CD4-positive, alpha-beta memory T cell (primary cell): ENCODE measurements at regions not wholly inside any gene's neighbourhood (a gene's known extent, or its start where the extent isn't known, plus 50 kb on each side); places are given as distances from the start of the nearest gene placed in this dataset.

Experiments
- CTCF ChIA-PET: fragments of 350-600 bp; sonication (Branson Sonifier 250); formaldehyde crosslinking; loops from one replicate; lab custom pipeline; 2021; ENCODE audit warnings: inconsistent platforms; ENCODE audit not compliant: partially characterized antibody; lab: Charles Lee
- POLR2A ChIA-PET: fragments of 350-600 bp; sonication (Branson Sonifier 250); formaldehyde crosslinking; loops from one replicate; lab custom pipeline; 2021; ENCODE audit not compliant: partially characterized antibody; lab: Charles Lee
- DNase-seq, 5 donors: peaks; one replicate each; pipeline versions ENCODE4 v3.0.0 to v3.0.0-alpha.2; 2020 to 2022; ENCODE audit warnings: mixed read lengths in 1 of 5
- H3K27ac ChIP-seq: one replicate; pipeline ENCODE4 v1.7.0; 2013; ENCODE audit warnings: low read depth, low read length
- H3K27me3 ChIP-seq: 2 replicates; pipeline ENCODE4 v1.7.0; 2013; ENCODE audit warnings: mild to moderate bottlenecking, low read length, moderate library complexity; ENCODE audit not compliant: insufficient read depth
- H3K36me3 ChIP-seq: 2 replicates; pipeline ENCODE4 v1.7.0; 2013; ENCODE audit warnings: mild to moderate bottlenecking, low read length, moderate library complexity; ENCODE audit not compliant: insufficient read depth
- H3K4me1 ChIP-seq: 2 replicates; pipeline ENCODE4 v1.7.0; 2013; ENCODE audit warnings: mild to moderate bottlenecking, low read length, moderate library complexity; ENCODE audit not compliant: insufficient read depth
- H3K4me3 ChIP-seq, 2 donors: one replicate each; pipeline ENCODE4 v1.7.0; 2013; ENCODE audit warnings: low read length in 2 of 2, mild to moderate bottlenecking in 1 of 2
- H3K9me3 ChIP-seq, 2 donors: one replicate each; pipeline ENCODE4 v1.7.0; 2013; ENCODE audit warnings: low read length in 2 of 2, control low read depth in 1 of 2; ENCODE audit not compliant: control insufficient read depth in 1 of 2
- H3K27ac Mint-ChIP-seq, 7 donors: one replicate each; pipeline ENCODE4 v1.8.0; 2020 to 2021; ENCODE audit warnings: mixed read lengths in 7 of 7, mild to moderate bottlenecking in 6 of 7, inconsistent platforms in 3 of 7, moderate library complexity in 3 of 7
- H3K27me3 Mint-ChIP-seq, 2 donors: one replicate each; pipeline ENCODE4 v1.8.0; 2020 to 2021; ENCODE audit warnings: mixed read lengths in 2 of 2
- H3K36me3 Mint-ChIP-seq, 2 donors: one replicate each; pipeline ENCODE4 v1.8.0; 2020 to 2021; ENCODE audit warnings: mixed read lengths in 2 of 2, inconsistent platforms in 1 of 2, mild to moderate bottlenecking in 1 of 2
- H3K4me1 Mint-ChIP-seq, 4 donors: one replicate each; pipeline ENCODE4 v1.8.0; 2020 to 2021; ENCODE audit warnings: mixed read lengths in 4 of 4, mild to moderate bottlenecking in 1 of 4
- H3K4me3 Mint-ChIP-seq, 8 donors: one replicate each; pipeline ENCODE4 v1.8.0; 2020 to 2021; ENCODE audit warnings: mixed read lengths in 8 of 8, mild to moderate bottlenecking in 7 of 8, moderate library complexity in 6 of 8, inconsistent platforms in 3 of 8
- H3K9me3 Mint-ChIP-seq, 8 donors: one replicate each; pipeline ENCODE4 v1.8.0; 2020 to 2021; ENCODE audit warnings: mixed read lengths in 8 of 8, mild to moderate bottlenecking in 5 of 8, inconsistent platforms in 3 of 8, moderate library complexity in 1 of 8
- intact Hi-C: fragments of 100-400 bp; cut with micrococcal nuclease; formaldehyde crosslinking; loops from one replicate; pipeline ENCODE4 v1.15.1; 2023

DNA sequence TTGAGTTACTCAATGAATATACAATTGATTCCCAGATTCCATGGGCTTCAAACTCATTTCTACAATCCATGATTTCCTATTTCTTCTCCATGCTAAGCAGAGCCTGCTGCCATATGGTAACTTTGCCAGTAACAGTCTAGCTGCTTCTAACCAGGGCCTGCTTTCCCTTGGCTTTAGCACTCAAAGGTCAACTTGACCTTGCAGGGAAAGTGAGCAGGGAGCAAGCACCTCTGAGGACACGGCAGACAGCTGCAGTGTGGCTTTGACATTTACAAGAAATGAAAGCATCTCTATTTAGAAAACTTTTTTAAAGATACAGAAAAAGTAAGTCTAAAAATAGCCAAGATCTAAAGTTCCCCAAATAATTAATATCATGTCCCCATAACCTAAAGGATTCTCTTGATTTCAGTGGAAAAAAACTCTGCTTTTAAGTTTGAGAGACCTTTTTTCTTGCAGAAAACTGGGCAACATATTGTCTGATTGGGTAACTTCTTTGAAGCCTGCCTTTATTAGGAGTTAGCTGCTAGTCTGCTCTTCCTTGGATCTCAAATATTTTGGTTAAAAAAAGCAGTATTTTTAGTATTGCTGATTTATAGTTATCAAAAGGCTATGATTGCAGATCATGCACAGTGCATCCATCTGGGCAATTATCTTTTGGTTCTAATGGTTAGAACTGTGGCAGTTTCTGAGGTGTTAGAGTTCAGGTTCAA is 257.9 kb downstream of the AHR start:
- no peak overlapping the region for H3K4me3 ChIP-seq
- H3K36me3 Mint-ChIP-seq = no peaks in the 10 kb centered on the region
- DNase-seq = no peak
- no peak overlapping the region for H3K27ac Mint-ChIP-seq
- ChIA-PET CTCF (no interaction called here), POLR2A (no interaction called here)
- H3K4me3 Mint-ChIP-seq = no peak overlapping the region
- H3K4me1 Mint-ChIP-seq = no peaks in the 10 kb centered on the region
- H3K36me3 ChIP-seq = no peaks in the 10 kb centered on the region
- H3K9me3 ChIP-seq = no peaks in the 10 kb centered on the region
- H3K9me3 Mint-ChIP-seq = no peaks in the 10 kb centered on the region
- no peaks in the 10 kb centered on the region for H3K27me3 ChIP-seq
- no peaks in the 10 kb centered on the region for H3K4me1 ChIP-seq
- intact Hi-C loops = no loop called here
- no peaks in the 10 kb centered on the region for H3K27me3 Mint-ChIP-seq
- no peak overlapping the region for H3K27ac ChIP-seq

DNA sequence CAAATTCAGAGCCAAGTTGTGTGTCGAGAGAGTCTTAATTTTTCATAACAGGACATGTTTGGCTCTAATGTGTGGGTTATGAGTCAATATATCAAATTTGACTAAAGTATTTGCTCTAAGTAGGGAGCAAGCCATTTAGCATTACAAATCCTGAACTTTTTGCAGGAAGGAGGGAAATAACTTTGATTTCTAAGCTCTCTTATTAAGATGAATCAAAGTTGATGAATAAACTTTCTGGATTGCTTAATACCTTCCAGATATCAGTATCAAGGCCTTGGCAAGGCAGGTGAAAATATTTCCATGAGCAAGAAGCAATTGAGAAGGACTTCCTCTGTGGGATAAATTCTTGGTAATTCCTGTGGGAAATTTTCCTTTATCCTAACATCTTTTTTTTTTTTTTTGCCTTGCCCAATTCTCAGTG is 258.8 kb downstream of the AHR start:
- H3K4me3 ChIP-seq = no peak overlapping the region
- CTCF ChIA-PET = interaction anchor here (0.8 kb wide), 1 partner anchor 121 kb away, joined by 4 read pairs; no protein-coding TSS in a partner anchor
- no peaks in the 10 kb centered on the region for H3K36me3 ChIP-seq
- no peak overlapping the region for H3K27ac ChIP-seq
- Mint-ChIP-seq H3K27ac (no peak overlapping the region), H3K4me3 (no peak overlapping the region), H3K4me1 (no peaks in the 10 kb centered on the region), H3K27me3 (peaks cover 0 to 1% of the 10 kb centered on the region in 2 donors), H3K36me3 (no peaks in the 10 kb centered on the region), H3K9me3 (no peaks in the 10 kb centered on the region)
- intact Hi-C loops = no loop called here
- no peaks in the 10 kb centered on the region for H3K4me1 ChIP-seq
- H3K27me3 ChIP-seq = no peaks in the 10 kb centered on the region
- POLR2A ChIA-PET = no interaction called here
- DNase-seq = no peak
- no peaks in the 10 kb centered on the region for H3K9me3 ChIP-seq

DNA sequence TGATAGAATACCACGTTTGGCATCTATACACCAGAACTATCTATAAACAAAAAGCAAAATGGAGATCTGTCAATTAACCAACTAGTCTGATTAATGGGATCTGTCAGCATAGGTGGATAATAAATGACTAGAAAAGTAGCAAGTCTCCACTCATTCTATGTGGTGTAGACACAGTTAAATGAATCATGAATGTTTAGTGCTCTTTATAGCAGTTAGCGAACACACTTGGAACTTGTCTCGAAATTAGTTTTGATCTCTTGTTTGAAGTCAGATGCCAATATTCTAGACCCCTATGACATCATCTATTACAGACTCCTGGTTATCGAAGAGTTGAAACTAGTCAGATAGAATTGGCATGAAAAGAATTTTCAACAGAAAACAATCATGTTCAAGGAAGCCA is 259.7 kb downstream of the AHR start:
- Mint-ChIP-seq H3K9me3 (no peaks in the 10 kb centered on the region), H3K27ac (no peak overlapping the region), H3K4me1 (no peaks in the 10 kb centered on the region), H3K36me3 (no peaks in the 10 kb centered on the region), H3K4me3 (no peak overlapping the region), H3K27me3 (peaks cover 0 to 8% of the 10 kb centered on the region in 2 donors)
- no peaks in the 10 kb centered on the region for H3K4me1 ChIP-seq
- no peak overlapping the region for H3K4me3 ChIP-seq
- no peak overlapping the region for H3K27ac ChIP-seq
- POLR2A ChIA-PET = no interaction called here
- CTCF ChIA-PET = no interaction called here
- no peaks in the 10 kb centered on the region for H3K36me3 ChIP-seq
- H3K9me3 ChIP-seq = no peaks in the 10 kb centered on the region
- no peak for DNase-seq
- no peaks in the 10 kb centered on the region for H3K27me3 ChIP-seq
- intact Hi-C loops = no loop called here

DNA sequence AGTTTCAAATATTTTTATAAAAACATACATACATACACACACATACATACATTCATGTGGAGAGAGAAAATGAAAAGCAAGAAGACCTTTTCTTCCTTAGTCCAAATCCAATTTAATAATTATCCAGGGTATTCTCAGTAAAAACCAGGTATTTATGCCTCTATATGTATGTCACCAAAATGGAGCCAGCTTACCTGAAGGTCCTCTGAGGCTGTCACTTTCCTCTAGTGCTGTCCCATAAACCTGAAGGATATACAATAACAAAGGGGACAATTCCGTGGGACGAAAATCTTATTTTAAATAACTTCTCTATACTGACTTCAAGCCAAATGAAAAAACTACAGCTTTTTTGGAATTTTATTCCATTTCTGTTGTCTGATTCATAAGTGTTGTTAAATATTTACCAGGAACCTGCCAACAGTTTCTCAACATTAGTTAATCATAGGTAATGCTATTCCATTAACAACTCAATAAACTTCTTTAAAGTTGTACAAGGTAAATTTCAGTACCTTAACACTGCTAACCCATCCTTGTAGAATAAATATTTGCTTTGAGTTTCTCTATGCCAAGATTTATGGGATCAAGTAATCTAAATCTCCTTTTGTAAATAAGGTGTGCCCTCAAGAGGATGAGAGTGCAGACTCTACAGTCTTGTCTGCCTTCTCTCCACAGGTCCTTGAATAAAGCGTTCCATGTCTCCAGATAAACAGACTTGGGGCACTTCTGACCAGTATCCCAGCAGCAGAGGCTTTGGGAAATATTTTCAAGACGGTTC is 260.3 kb downstream of the AHR start:
- Mint-ChIP-seq H3K36me3 (no peaks in the 10 kb centered on the region), H3K27me3 (peaks cover 0 to 14% of the 10 kb centered on the region in 2 donors), H3K4me3 (no peak overlapping the region), H3K4me1 (no peaks in the 10 kb centered on the region), H3K27ac (no peak overlapping the region), H3K9me3 (peaks cover 0 to 4% (median 0%) of the 10 kb centered on the region in 8 donors)
- ChIA-PET CTCF (no interaction called here), POLR2A (no interaction called here)
- Histone ChIP-seq H3K9me3 (no peaks in the 10 kb centered on the region), H3K4me3 (no peak overlapping the region), H3K36me3 (no peaks in the 10 kb centered on the region), H3K4me1 (no peaks in the 10 kb centered on the region), H3K27ac (no peak overlapping the region), H3K27me3 (no peaks in the 10 kb centered on the region)
- intact Hi-C loops = no loop called here
- no peak for DNase-seq

DNA sequence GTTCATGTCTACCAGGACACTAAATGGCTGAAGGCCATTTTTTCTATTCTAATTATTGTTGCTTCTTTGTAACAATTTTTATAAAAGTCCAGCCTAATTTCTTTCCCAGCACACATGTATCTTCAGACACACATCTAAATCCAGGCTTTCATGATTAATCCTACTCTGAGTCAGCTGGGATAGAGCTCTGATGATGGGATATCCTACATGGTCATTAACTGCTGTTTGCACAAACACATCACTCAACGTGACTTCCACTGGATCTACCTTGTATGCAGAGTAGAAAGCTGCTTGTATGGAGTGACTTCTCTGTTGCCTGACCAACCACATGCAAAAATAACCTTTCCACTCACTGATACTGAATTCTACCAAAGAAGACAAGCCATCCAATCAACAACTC is 260.9 kb downstream of the AHR start:
- Mint-ChIP-seq H3K27me3 (peaks cover 0 to 17% of the 10 kb centered on the region in 2 donors), H3K27ac (no peak overlapping the region), H3K9me3 (peaks cover 0 to 4% (median 0%) of the 10 kb centered on the region in 8 donors), H3K4me3 (no peak overlapping the region), H3K36me3 (no peaks in the 10 kb centered on the region), H3K4me1 (no peaks in the 10 kb centered on the region)
- Histone ChIP-seq H3K9me3 (no peaks in the 10 kb centered on the region), H3K27me3 (no peaks in the 10 kb centered on the region), H3K27ac (no peak overlapping the region), H3K4me1 (no peaks in the 10 kb centered on the region), H3K36me3 (no peaks in the 10 kb centered on the region), H3K4me3 (no peak overlapping the region)
- ChIA-PET CTCF (no interaction called here), POLR2A (no interaction called here)
- intact Hi-C loops = no loop called here
- DNase-seq = no peak

DNA sequence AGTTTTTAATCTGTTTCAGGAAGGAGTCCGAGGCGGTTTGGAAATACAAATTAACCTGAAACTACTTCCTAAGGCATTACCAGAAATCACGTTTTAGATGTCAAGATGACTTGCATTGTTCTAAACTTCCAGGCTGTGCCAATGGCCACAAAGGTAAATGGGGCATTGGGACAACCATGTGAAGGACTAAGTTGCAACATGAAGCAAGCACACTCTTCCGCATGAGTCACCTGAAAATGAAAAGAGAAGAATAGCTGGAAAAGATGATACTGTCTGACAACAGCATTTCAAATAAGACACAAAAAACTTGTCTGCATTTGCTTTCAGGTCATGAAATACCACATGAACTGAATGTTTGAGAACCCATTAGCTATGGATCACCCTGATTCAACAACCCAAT is 262.1 kb downstream of the AHR start:
- no peaks in the 10 kb centered on the region for H3K36me3 ChIP-seq
- intact Hi-C loops = no loop called here
- Mint-ChIP-seq H3K27ac (no peak overlapping the region), H3K9me3 (peaks cover 0 to 4% (median 0%) of the 10 kb centered on the region in 8 donors), H3K4me1 (no peaks in the 10 kb centered on the region), H3K4me3 (no peak overlapping the region), H3K36me3 (no peaks in the 10 kb centered on the region), H3K27me3 (peaks cover 0 to 17% of the 10 kb centered on the region in 2 donors)
- no peaks in the 10 kb centered on the region for H3K9me3 ChIP-seq
- ChIA-PET CTCF (no interaction called here), POLR2A (no interaction called here)
- no peaks in the 10 kb centered on the region for H3K4me1 ChIP-seq
- no peak overlapping the region for H3K4me3 ChIP-seq
- H3K27ac ChIP-seq = no peak overlapping the region
- DNase-seq = no peak
- H3K27me3 ChIP-seq = no peaks in the 10 kb centered on the region

DNA sequence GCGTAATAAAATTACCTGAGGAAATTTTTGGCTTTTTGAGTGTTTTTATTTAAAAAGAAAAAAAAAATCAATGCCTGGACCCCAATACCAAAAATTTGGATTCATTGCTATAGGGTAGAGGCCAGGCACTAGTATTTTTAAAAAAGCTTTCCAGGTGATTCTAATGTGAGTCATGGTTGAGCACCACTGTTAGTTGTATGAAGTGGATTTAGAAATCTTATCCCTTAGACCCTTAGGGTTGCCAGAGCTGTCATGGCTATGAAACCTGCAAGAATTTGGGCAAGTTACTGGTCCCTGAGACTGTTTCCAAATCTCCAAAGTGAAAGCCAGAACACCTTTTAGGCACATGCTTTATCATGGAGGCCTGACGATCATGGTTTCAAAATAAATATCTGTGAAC is 262.5 kb downstream of the AHR start:
- DNase-seq = no peak
- Mint-ChIP-seq H3K36me3 (no peaks in the 10 kb centered on the region), H3K4me1 (no peaks in the 10 kb centered on the region), H3K27ac (no peak overlapping the region), H3K4me3 (no peak overlapping the region), H3K9me3 (peaks cover 0 to 4% (median 0%) of the 10 kb centered on the region in 8 donors), H3K27me3 (peaks cover 0 to 17% of the 10 kb centered on the region in 2 donors)
- H3K4me3 ChIP-seq = no peak overlapping the region
- ChIA-PET CTCF (no interaction called here), POLR2A (no interaction called here)
- H3K4me1 ChIP-seq = no peaks in the 10 kb centered on the region
- H3K9me3 ChIP-seq = no peaks in the 10 kb centered on the region
- no peaks in the 10 kb centered on the region for H3K36me3 ChIP-seq
- intact Hi-C loops = no loop called here
- no peak overlapping the region for H3K27ac ChIP-seq
- no peaks in the 10 kb centered on the region for H3K27me3 ChIP-seq
